HEK293 (cell line): ENCODE measurements at regions not wholly inside any gene's neighbourhood (a gene's known extent, or its start where the extent isn't known, plus 50 kb on each side); places are given as distances from the start of the nearest gene placed in this dataset.

ENCODE experiments used
- CTCF ChIA-PET: fragments of 350-600 bp; formaldehyde crosslinking; extraction: SDS; loops from one replicate; lab custom pipeline; 2021; ENCODE audit warnings: antibody characterized with exemption; lab: Yijun Ruan, JAX
- POLR2A ChIA-PET: fragments of 300-600 bp; formaldehyde crosslinking; extraction: SDS; loops from one replicate; lab custom pipeline; 2020; ENCODE audit warnings: antibody characterized with exemption, inconsistent platforms; lab: Yijun Ruan, JAX
- H3K27ac ChIP-seq: fragments of 200-500 bp; sonication (Bioruptor generic); 2 replicates; pipeline ENCODE4 v1.5.1; 2014; ENCODE audit warnings: low read depth, low read length, control low read depth, inconsistent platforms; ENCODE audit errors: extremely low read depth
- H3K36me3 ChIP-seq, 2 experiments: fragments of 200-500 bp in 1 of 2; sonication (Bioruptor generic) in 1 of 2; 1 replicate in 1 of 2; 2 replicates in 1 of 2; pipeline ENCODE4 v1.5.1; 2014 to 2017; ENCODE audit warnings: inconsistent platforms in 2 of 2, low read length in 2 of 2; ENCODE audit not compliant: control insufficient read depth in 2 of 2, insufficient read depth in 1 of 2
- H3K4me1 ChIP-seq: fragments of 200-500 bp; sonication (Bioruptor generic); 2 replicates; pipeline ENCODE4 v1.5.1; 2014; ENCODE audit warnings: mild to moderate bottlenecking, low read length, inconsistent platforms; ENCODE audit not compliant: control insufficient read depth, insufficient read depth
- H3K4me3 ChIP-seq: 2 replicates; pipeline ENCODE4 v1.5.1; 2011; ENCODE audit warnings: low read depth, mild to moderate bottlenecking, control low read depth, low read length, moderate library complexity
- H3K9me3 ChIP-seq: fragments of 200-500 bp; sonication (Bioruptor generic); 2 replicates; pipeline ENCODE4 v1.5.1; 2014; ENCODE audit warnings: low read depth, low read length, inconsistent platforms; ENCODE audit not compliant: control insufficient read depth, insufficient read depth
- IKZF3 ChIP-seq: fragments of 450-650 bp; IDR thresholded peaks from 2 replicates; pipeline ENCODE4 v1.5.0; 2018; ENCODE audit warnings: missing biosample characterization, mild to moderate bottlenecking, missing genetic modification characterization, moderate library complexity
- KLF10 ChIP-seq: fragments of 450-650 bp; IDR thresholded peaks from 2 replicates; pipeline ENCODE4 v1.5.1; 2018; ENCODE audit warnings: missing biosample characterization, mild to moderate bottlenecking, missing genetic modification characterization
- OSR2 ChIP-seq: fragments of 450-650 bp; formaldehyde crosslinking; IDR thresholded peaks from 2 replicates; pipeline ENCODE4 v1.5.1; 2016; ENCODE audit warnings: missing biosample characterization, missing genetic modification characterization
- PRDM1 ChIP-seq: fragments of 450-650 bp; formaldehyde crosslinking; IDR thresholded peaks from 2 replicates; pipeline ENCODE4; 2016; ENCODE audit warnings: missing biosample characterization, missing genetic modification characterization
- SALL2 ChIP-seq: fragments of 450-650 bp; formaldehyde crosslinking; IDR thresholded peaks from 2 replicates; pipeline ENCODE4 v1.5.0; 2017; ENCODE audit warnings: missing biosample characterization, mild to moderate bottlenecking, missing genetic modification characterization, borderline replicate concordance
- SCRT2 ChIP-seq: fragments of 450-650 bp; formaldehyde crosslinking; IDR thresholded peaks from 2 replicates; pipeline ENCODE4 v1.5.1; 2016; ENCODE audit warnings: missing biosample characterization, missing genetic modification characterization
- TCF7L2 ChIP-seq: IDR thresholded peaks from 2 replicates; pipeline ENCODE4 v1.6.1; 2011; ENCODE audit warnings: low read depth, mild to moderate bottlenecking, inconsistent platforms, low read length, moderate library complexity, borderline replicate concordance
- WT1 ChIP-seq: fragments of 450-650 bp; formaldehyde crosslinking; IDR thresholded peaks from 2 replicates; pipeline ENCODE4 v1.5.1; 2016; ENCODE audit warnings: missing biosample characterization, missing genetic modification characterization
- ZNF121 ChIP-seq: fragments of 450-650 bp; formaldehyde crosslinking; IDR thresholded peaks from 2 replicates; pipeline ENCODE4 v1.5.1; 2016; ENCODE audit warnings: missing biosample characterization, missing genetic modification characterization
- ZNF133 ChIP-seq: fragments of 450-650 bp; formaldehyde crosslinking; IDR thresholded peaks from 2 replicates; pipeline ENCODE4 v1.5.1; 2016; ENCODE audit warnings: missing biosample characterization, missing genetic modification characterization
- ZNF140 ChIP-seq: fragments of 450-650 bp; formaldehyde crosslinking; IDR thresholded peaks from 2 replicates; pipeline ENCODE4 v1.5.1; 2016; ENCODE audit warnings: missing biosample characterization, missing genetic modification characterization
- ZNF155 ChIP-seq: fragments of 450-650 bp; formaldehyde crosslinking; IDR thresholded peaks from 2 replicates; pipeline ENCODE4 v1.5.1; 2016; ENCODE audit warnings: missing biosample characterization, missing genetic modification characterization
- ZNF248 ChIP-seq: fragments of 450-650 bp; formaldehyde crosslinking; IDR thresholded peaks from 2 replicates; pipeline ENCODE4 v1.5.1; 2017; ENCODE audit warnings: missing biosample characterization, missing genetic modification characterization
- ZNF311 ChIP-seq: fragments of 450-650 bp; formaldehyde crosslinking; IDR thresholded peaks from 2 replicates; pipeline ENCODE4 v1.5.1; 2017; ENCODE audit warnings: missing biosample characterization, missing genetic modification characterization, borderline replicate concordance
- ZNF391 ChIP-seq: fragments of 450-650 bp; formaldehyde crosslinking; IDR thresholded peaks from 2 replicates; pipeline ENCODE4 v1.5.1; 2016; ENCODE audit warnings: low read depth, missing biosample characterization, missing genetic modification characterization, borderline replicate concordance
- ZNF404 ChIP-seq: fragments of 450-650 bp; formaldehyde crosslinking; IDR thresholded peaks from 2 replicates; pipeline ENCODE4 v1.5.1; 2017; ENCODE audit warnings: missing biosample characterization, missing genetic modification characterization
- ZNF426 ChIP-seq: fragments of 450-650 bp; formaldehyde crosslinking; IDR thresholded peaks from 2 replicates; pipeline ENCODE4 v1.5.1; 2017; ENCODE audit warnings: missing biosample characterization, missing genetic modification characterization, mild to moderate bottlenecking, inconsistent platforms, moderate library complexity
- ZNF48 ChIP-seq: fragments of 450-650 bp; formaldehyde crosslinking; IDR thresholded peaks from 2 replicates; pipeline ENCODE4 v1.5.1; 2016; ENCODE audit warnings: missing biosample characterization, missing genetic modification characterization
- ZNF510 ChIP-seq: fragments of 450-650 bp; formaldehyde crosslinking; IDR thresholded peaks from 2 replicates; pipeline ENCODE4 v1.5.1; 2018; ENCODE audit warnings: mild to moderate bottlenecking, missing genetic modification characterization, missing biosample characterization; ENCODE audit not compliant: insufficient replicate concordance
- ZNF521 ChIP-seq: fragments of 450-650 bp; formaldehyde crosslinking; IDR thresholded peaks from 2 replicates; pipeline ENCODE4 v1.5.1; 2017; ENCODE audit warnings: missing biosample characterization, mild to moderate bottlenecking, missing genetic modification characterization
- ZNF600 ChIP-seq: fragments of 450-650 bp; formaldehyde crosslinking; IDR thresholded peaks from 2 replicates; pipeline ENCODE4 v1.5.1; 2016; ENCODE audit warnings: missing biosample characterization, missing genetic modification characterization
- ZNF610 ChIP-seq: fragments of 450-650 bp; formaldehyde crosslinking; IDR thresholded peaks from 2 replicates; pipeline ENCODE4 v1.5.1; 2016; ENCODE audit warnings: missing biosample characterization, missing genetic modification characterization, borderline replicate concordance
- ZNF623 ChIP-seq: fragments of 450-650 bp; formaldehyde crosslinking; IDR thresholded peaks from 2 replicates; pipeline ENCODE4 v1.5.1; 2016; ENCODE audit warnings: missing biosample characterization, missing genetic modification characterization
- ZNF776 ChIP-seq: fragments of 450-650 bp; formaldehyde crosslinking; IDR thresholded peaks from 2 replicates; pipeline ENCODE4 v1.5.0; 2017; ENCODE audit warnings: missing biosample characterization, missing genetic modification characterization, borderline replicate concordance
- TF ChIP-seq, protein P1 (sequence below): fragments of 450-650 bp; formaldehyde crosslinking; IDR thresholded peaks from 2 replicates; pipeline ENCODE4 v1.5.1; 2016; ENCODE audit warnings: missing biosample characterization, missing genetic modification characterization
- TF ChIP-seq, protein P2 (sequence below): IDR thresholded peaks from 2 replicates; pipeline ENCODE4 v1.6.1; 2011; ENCODE audit warnings: mild to moderate bottlenecking, low read depth, low read length, borderline replicate concordance
- TF ChIP-seq, protein P3 (sequence below): fragments of 450-650 bp; formaldehyde crosslinking; IDR thresholded peaks from 2 replicates; pipeline ENCODE4 v1.5.1; 2016; ENCODE audit warnings: missing biosample characterization, missing genetic modification characterization
- TF ChIP-seq, protein P4 (sequence below): fragments of 450-650 bp; formaldehyde crosslinking; IDR thresholded peaks from 2 replicates; pipeline ENCODE4 v1.5.1; 2017; ENCODE audit warnings: missing biosample characterization, missing genetic modification characterization

DNA sequence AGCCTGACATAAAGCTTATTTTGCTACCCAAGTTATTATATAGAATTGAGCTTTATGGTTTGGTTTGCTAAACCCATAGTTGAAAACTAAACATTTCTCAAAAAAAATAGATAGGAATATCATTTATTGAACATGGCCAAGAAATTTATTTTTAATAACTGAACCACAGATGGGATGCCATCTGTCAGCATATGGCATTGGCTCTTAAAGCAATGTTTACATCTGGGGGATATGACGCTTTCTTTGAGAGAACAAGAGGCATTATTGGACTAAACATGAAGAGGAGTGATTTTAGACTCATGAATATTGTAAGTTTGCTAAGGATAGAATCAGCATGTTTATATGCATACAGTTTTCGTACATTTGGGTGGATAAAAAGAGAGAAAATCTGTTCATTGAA, 132.6 kb upstream of the SLIT2 start (continued):
- no peak for TF ChIP-seq ZNF311 (tag by site-specific recombination)
- TF ChIP-seq, protein P1, sequence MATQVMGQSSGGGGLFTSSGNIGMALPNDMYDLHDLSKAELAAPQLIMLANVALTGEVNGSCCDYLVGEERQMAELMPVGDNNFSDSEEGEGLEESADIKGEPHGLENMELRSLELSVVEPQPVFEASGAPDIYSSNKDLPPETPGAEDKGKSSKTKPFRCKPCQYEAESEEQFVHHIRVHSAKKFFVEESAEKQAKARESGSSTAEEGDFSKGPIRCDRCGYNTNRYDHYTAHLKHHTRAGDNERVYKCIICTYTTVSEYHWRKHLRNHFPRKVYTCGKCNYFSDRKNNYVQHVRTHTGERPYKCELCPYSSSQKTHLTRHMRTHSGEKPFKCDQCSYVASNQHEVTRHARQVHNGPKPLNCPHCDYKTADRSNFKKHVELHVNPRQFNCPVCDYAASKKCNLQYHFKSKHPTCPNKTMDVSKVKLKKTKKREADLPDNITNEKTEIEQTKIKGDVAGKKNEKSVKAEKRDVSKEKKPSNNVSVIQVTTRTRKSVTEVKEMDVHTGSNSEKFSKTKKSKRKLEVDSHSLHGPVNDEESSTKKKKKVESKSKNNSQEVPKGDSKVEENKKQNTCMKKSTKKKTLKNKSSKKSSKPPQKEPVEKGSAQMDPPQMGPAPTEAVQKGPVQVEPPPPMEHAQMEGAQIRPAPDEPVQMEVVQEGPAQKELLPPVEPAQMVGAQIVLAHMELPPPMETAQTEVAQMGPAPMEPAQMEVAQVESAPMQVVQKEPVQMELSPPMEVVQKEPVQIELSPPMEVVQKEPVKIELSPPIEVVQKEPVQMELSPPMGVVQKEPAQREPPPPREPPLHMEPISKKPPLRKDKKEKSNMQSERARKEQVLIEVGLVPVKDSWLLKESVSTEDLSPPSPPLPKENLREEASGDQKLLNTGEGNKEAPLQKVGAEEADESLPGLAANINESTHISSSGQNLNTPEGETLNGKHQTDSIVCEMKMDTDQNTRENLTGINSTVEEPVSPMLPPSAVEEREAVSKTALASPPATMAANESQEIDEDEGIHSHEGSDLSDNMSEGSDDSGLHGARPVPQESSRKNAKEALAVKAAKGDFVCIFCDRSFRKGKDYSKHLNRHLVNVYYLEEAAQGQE (tag by site-specific recombination) = no peak
- no peak for TF ChIP-seq ZNF48 (tag by site-specific recombination)

DNA sequence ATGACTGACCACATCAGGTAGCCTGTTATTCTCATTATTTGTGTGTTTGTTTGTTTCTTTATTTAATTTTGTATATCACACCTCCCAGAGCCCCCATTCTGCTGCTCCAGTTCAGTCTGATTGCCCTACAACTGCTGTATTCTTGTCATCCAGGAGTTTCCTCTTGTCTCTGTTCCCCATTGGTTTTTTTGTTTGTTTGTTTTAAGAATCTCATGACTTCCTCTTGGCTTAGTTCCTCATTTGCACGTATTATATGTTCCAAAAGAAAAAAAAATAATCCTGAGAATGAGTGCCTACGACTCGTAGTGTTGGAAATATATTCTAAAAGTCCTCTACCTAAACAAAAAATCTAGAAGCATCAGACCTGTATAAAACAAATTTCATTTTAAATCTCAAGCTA, 142.3 kb upstream of the SLIT2 start:
- TF ChIP-seq ZNF248 (tag by site-specific recombination) = no peak
- TF ChIP-seq ZNF521 (tag by site-specific recombination) = no peak
- TF ChIP-seq SCRT2 (tag by site-specific recombination) = no peak
- no peak for TF ChIP-seq TCF7L2
- no peak for TF ChIP-seq ZNF140
- TF ChIP-seq ZNF155 = no peak
- no peak for TF ChIP-seq ZNF426 (tag by site-specific recombination)
- TF ChIP-seq OSR2 (tag by site-specific recombination) = no peak
- TF ChIP-seq, protein P2, sequence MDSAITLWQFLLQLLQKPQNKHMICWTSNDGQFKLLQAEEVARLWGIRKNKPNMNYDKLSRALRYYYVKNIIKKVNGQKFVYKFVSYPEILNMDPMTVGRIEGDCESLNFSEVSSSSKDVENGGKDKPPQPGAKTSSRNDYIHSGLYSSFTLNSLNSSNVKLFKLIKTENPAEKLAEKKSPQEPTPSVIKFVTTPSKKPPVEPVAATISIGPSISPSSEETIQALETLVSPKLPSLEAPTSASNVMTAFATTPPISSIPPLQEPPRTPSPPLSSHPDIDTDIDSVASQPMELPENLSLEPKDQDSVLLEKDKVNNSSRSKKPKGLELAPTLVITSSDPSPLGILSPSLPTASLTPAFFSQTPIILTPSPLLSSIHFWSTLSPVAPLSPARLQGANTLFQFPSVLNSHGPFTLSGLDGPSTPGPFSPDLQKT = no peak
- no peak for TF ChIP-seq ZNF121 (tag by site-specific recombination)
- TF ChIP-seq ZNF600 (tag by site-specific recombination) = no peak
- TF ChIP-seq ZNF623 = no peak
- no peak for TF ChIP-seq ZNF510 (tag by site-specific recombination)
- TF ChIP-seq ZNF610 (tag by site-specific recombination) = no peak
- TF ChIP-seq, all 188 proteins: peak for 0
- POLR2A ChIA-PET = no interaction called here

DNA sequence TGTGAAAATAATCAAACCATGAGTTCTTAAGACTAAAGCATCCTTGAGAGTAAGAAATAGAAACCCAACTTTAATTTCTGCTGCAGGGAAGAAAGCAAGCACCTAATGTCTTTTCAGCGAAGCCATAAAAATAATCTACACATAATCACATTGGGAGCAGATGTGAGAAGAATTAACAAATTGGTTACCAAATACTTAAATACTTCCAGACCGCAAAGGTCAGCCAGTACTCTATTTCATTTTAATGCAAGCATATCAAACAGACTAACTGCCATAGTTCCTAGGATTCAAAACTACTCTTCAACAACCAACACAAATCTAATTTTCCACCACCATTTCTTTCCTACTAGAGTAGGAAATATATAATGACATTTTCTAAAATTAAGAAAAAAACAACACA, 144.8 kb upstream of the SLIT2 start:
- H3K36me3 ChIP-seq = no peaks in the 10 kb centered on the region
- H3K4me1 ChIP-seq = no peaks in the 10 kb centered on the region
- CTCF ChIA-PET = no interaction called here
- TF ChIP-seq SALL2 (tag by site-specific recombination) = no peak
- no peak for TF ChIP-seq WT1
- TF ChIP-seq ZNF776 = no peak
- TF ChIP-seq KLF10 (tag by site-specific recombination) = no peak
- no peak for TF ChIP-seq OSR2 (tag by site-specific recombination)
- TF ChIP-seq ZNF391 (tag by site-specific recombination) = no peak
- TF ChIP-seq, protein P3, sequence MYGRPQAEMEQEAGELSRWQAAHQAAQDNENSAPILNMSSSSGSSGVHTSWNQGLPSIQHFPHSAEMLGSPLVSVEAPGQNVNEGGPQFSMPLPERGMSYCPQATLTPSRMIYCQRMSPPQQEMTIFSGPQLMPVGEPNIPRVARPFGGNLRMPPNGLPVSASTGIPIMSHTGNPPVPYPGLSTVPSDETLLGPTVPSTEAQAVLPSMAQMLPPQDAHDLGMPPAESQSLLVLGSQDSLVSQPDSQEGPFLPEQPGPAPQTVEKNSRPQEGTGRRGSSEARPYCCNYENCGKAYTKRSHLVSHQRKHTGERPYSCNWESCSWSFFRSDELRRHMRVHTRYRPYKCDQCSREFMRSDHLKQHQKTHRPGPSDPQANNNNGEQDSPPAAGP = no peak
- no peak for TF ChIP-seq PRDM1 (tag by site-specific recombination)
- TF ChIP-seq, protein P4, sequence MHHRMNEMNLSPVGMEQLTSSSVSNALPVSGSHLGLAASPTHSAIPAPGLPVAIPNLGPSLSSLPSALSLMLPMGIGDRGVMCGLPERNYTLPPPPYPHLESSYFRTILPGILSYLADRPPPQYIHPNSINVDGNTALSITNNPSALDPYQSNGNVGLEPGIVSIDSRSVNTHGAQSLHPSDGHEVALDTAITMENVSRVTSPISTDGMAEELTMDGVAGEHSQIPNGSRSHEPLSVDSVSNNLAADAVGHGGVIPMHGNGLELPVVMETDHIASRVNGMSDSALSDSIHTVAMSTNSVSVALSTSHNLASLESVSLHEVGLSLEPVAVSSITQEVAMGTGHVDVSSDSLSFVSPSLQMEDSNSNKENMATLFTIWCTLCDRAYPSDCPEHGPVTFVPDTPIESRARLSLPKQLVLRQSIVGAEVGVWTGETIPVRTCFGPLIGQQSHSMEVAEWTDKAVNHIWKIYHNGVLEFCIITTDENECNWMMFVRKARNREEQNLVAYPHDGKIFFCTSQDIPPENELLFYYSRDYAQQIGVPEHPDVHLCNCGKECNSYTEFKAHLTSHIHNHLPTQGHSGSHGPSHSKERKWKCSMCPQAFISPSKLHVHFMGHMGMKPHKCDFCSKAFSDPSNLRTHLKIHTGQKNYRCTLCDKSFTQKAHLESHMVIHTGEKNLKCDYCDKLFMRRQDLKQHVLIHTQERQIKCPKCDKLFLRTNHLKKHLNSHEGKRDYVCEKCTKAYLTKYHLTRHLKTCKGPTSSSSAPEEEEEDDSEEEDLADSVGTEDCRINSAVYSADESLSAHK = no peak
- no peak for TF ChIP-seq ZNF404 (tag by site-specific recombination)
- no peak for TF ChIP-seq IKZF3 (tag by site-specific recombination)
- TF ChIP-seq ZNF133 (tag by site-specific recombination) = no peak

More for the DNA sequence above, 142.3 kb upstream of the SLIT2 start:
- H3K4me3 ChIP-seq = no peak overlapping the region
- no peaks in the 10 kb centered on the region for H3K36me3 ChIP-seq
- CTCF ChIA-PET = interaction anchor here (1.2 kb wide), 1 partner anchor 139 kb away, joined by 3 read pairs; no protein-coding TSS in a partner anchor
- no peaks in the 10 kb centered on the region for H3K4me1 ChIP-seq
- no peak overlapping the region for H3K27ac ChIP-seq
- H3K9me3 ChIP-seq = no peaks in the 10 kb centered on the region

More for the DNA sequence above, 144.8 kb upstream of the SLIT2 start:
- H3K4me3 ChIP-seq = no peak overlapping the region
- no peaks in the 10 kb centered on the region for H3K9me3 ChIP-seq
- POLR2A ChIA-PET = no interaction called here
- H3K27ac ChIP-seq = no peak overlapping the region
